Tibial artery (tissue), 4 donors: ENCODE measurements at regions not wholly inside any gene's neighbourhood (a gene's known extent, or its start where the extent isn't known, plus 50 kb on each side); places are given as distances from the start of the nearest gene placed in this dataset.
A peak's percentile ranks its signal among the peaks of the same experiment; 100 is the strongest.

Experiments used
- DNase-seq, 2 donors: peaks; one replicate each; pipeline ENCODE4 v3.0.0-alpha.2; 2019
- H3K27ac ChIP-seq, 2 donors: fragments of 200-600 bp; sonication (generic) in 1 of 2; 1 replicate in 1 of 2; 2 replicates in 1 of 2; pipeline ENCODE4 v1.5.1; 2018 to 2019; ENCODE audit warnings: mild to moderate bottlenecking in 1 of 2
- H3K27me3 ChIP-seq, 2 donors: fragments of 200-600 bp; sonication (generic) in 1 of 2; one replicate each; pipeline versions ENCODE4 v1.5.1 to v1.6.0; 2016 to 2019
- H3K36me3 ChIP-seq, 3 donors: fragments of 200-600 bp; sonication (generic) in 2 of 3; one replicate each; pipeline ENCODE4 v1.5.1; 2016 to 2019; ENCODE audit warnings: mild to moderate bottlenecking in 2 of 3
- H3K4me1 ChIP-seq, 4 donors: fragments of 200-600 bp; sonication (generic) in 2 of 4; 1 replicate in 3 of 4; 2 replicates in 1 of 4; pipeline ENCODE4 v1.5.1; 2016 to 2019
- H3K4me3 ChIP-seq, 2 donors: fragments of 200-600 bp; sonication (generic) in 1 of 2; 1 replicate in 1 of 2; 2 replicates in 1 of 2; pipeline ENCODE4 v1.5.1; 2018 to 2019; ENCODE audit warnings: mild to moderate bottlenecking in 2 of 2
- H3K9me3 ChIP-seq, 3 donors: fragments of 200-600 bp; sonication (generic) in 1 of 3; one replicate each; pipeline ENCODE4 v1.5.1; 2016 to 2019
- CTCF ChIP-seq, 2 experiments: fragments of 200-600 bp in 1 of 2; fragments of 450-650 bp in 1 of 2; IDR thresholded peaks; one replicate each; pipeline ENCODE4 v1.5.1; 2017 to 2019; ENCODE audit warnings: antibody characterized with exemption in 2 of 2, mild to moderate bottlenecking in 1 of 2, moderate library complexity in 1 of 2
- intact Hi-C: fragments of 100-400 bp; cut with DNase I; formaldehyde crosslinking; loops from one replicate; pipeline ENCODE4 v1.15.0; 2023; ENCODE audit warnings: low total_unique reads

GRCh38 chr5:117892360-117892759 is 1096.0 kb downstream of the DTWD2 start:
- Histone ChIP-seq H3K4me1 (no peaks in the 10 kb centered on the region), H3K4me3 (no peak overlapping the region), H3K36me3 (no peaks in the 10 kb centered on the region), H3K27ac (no peak overlapping the region), H3K27me3 (no peaks in the 10 kb centered on the region), H3K9me3 (no peaks in the 10 kb centered on the region)
- no peak for DNase-seq
- intact Hi-C loops: no loop called here
- no peak for TF ChIP-seq CTCF (IDR thresholded peaks at IDR 0.05)

GRCh38 chr5:117889596-117889995 is 1098.8 kb downstream of the DTWD2 start:
- intact Hi-C loops: no loop called here
- Histone ChIP-seq H3K4me1 (no peaks in the 10 kb centered on the region), H3K9me3 (no peaks in the 10 kb centered on the region), H3K27ac (no peak overlapping the region), H3K27me3 (no peaks in the 10 kb centered on the region), H3K36me3 (no peaks in the 10 kb centered on the region), H3K4me3 (no peak overlapping the region)
- DNase-seq: no peak
- TF ChIP-seq CTCF (IDR thresholded peaks at IDR 0.05): no peak

GRCh38 chr5:117888688-117889087 is 1099.7 kb downstream of the DTWD2 start:
- H3K36me3 ChIP-seq: no peaks in the 10 kb centered on the region
- H3K27me3 ChIP-seq: no peaks in the 10 kb centered on the region
- H3K4me3 ChIP-seq: peak overlapping the region in 1 of 2 donors; percentile 20
- no peaks in the 10 kb centered on the region for H3K4me1 ChIP-seq
- intact Hi-C loops: no loop called here
- H3K9me3 ChIP-seq: no peaks in the 10 kb centered on the region
- no peak for TF ChIP-seq CTCF (IDR thresholded peaks at IDR 0.05)
- DNase-seq: no peak
- H3K27ac ChIP-seq: no peak overlapping the region

GRCh38 chr5:117881426-117882230 is 1106.7 kb downstream of the DTWD2 start:
- no peak overlapping the region for H3K27ac ChIP-seq
- no peak for TF ChIP-seq CTCF (IDR thresholded peaks at IDR 0.05)
- H3K9me3 ChIP-seq: no peaks in the 10 kb centered on the region
- H3K4me3 ChIP-seq: no peak overlapping the region
- H3K4me1 ChIP-seq: no peaks in the 10 kb centered on the region
- H3K27me3 ChIP-seq: no peaks in the 10 kb centered on the region
- DNase-seq: no peak
- intact Hi-C loops: no loop called here
- no peaks in the 10 kb centered on the region for H3K36me3 ChIP-seq

- H3K27me3 ChIP-seq: no peaks in the 10 kb centered on the region
- DNase-seq: no peak
Measured at GRCh38 chr5:117880932-117881331, 1107.4 kb downstream of the DTWD2 start.

More at GRCh38 chr5:117880932-117881331, 1107.4 kb downstream of the DTWD2 start:
- TF ChIP-seq CTCF (IDR thresholded peaks at IDR 0.05): no peak
- Histone ChIP-seq H3K36me3 (no peaks in the 10 kb centered on the region), H3K4me1 (no peaks in the 10 kb centered on the region), H3K27ac (no peak overlapping the region), H3K4me3 (no peak overlapping the region), H3K9me3 (no peaks in the 10 kb centered on the region)
- intact Hi-C loops: no loop called here
